Thyroid gland (tissue), 4 donors: ENCODE measurements at regions not wholly inside any gene's neighbourhood (a gene's known extent, or its start where the extent isn't known, plus 50 kb on each side); places are given as distances from the start of the nearest gene placed in this dataset.

ENCODE experiments used
- DNase-seq, 2 donors: peaks; one replicate each; pipeline ENCODE4 v3.0.0-alpha.2; 2019
- H3K27ac ChIP-seq, 3 donors: fragments of 200-600 bp; sonication (generic); 1 replicate in 2 of 3; 2 replicates in 1 of 3; pipeline ENCODE4 v1.5.1; 2016 to 2019; ENCODE audit warnings: mild to moderate bottlenecking in 1 of 3, moderate library complexity in 1 of 3
- H3K27me3 ChIP-seq: fragments of 200-600 bp; sonication (generic); one replicate; pipeline ENCODE4 v1.5.1; 2019
- H3K36me3 ChIP-seq, 2 donors: fragments of 200-600 bp; sonication (generic); one replicate each; pipeline ENCODE4 v1.5.1; 2016 to 2019
- H3K4me1 ChIP-seq, 2 donors: fragments of 200-600 bp; sonication (generic); one replicate each; pipeline ENCODE4 v1.5.1; 2017 to 2019
- H3K4me3 ChIP-seq, 3 donors: fragments of 200-600 bp; sonication (generic); replicated peaks in 1 of 3; 1 replicate in 2 of 3; 2 replicates in 1 of 3; pipeline ENCODE4 v1.5.1; 2016; ENCODE audit warnings: mild to moderate bottlenecking in 1 of 3
- H3K9me3 ChIP-seq: fragments of 200-600 bp; sonication (generic); one replicate; pipeline ENCODE4 v1.5.1; 2017
- POLR2A ChIP-seq, 2 donors: fragments of 450-650 bp; IDR thresholded peaks; one replicate each; pipeline ENCODE4 v1.6.1; 2017; ENCODE audit warnings: antibody characterized with exemption in 2 of 2, mild to moderate bottlenecking in 2 of 2, moderate library complexity in 1 of 2
- WGBS, 2 donors: methylation state at CpG; one replicate each; pipeline ENCODE4 v1.1.5; 2017; 5-methylcytosine and 5-hydroxymethylcytosine counted together
- intact Hi-C: fragments of 100-400 bp; cut with DNase I; formaldehyde crosslinking; loops from one replicate; pipeline ENCODE4 v1.15.1; 2023
- TF ChIP-seq, protein P1 (sequence below), 6 experiments: fragments of 200-600 bp in 3 of 6; fragments of 450-650 bp in 3 of 6; sonication (generic) in 3 of 6; IDR thresholded peaks; one replicate each; pipeline ENCODE4 v1.5.1; 2016 to 2019; ENCODE audit warnings: antibody characterized with exemption in 6 of 6, mild to moderate bottlenecking in 2 of 6, inconsistent platforms in 1 of 6, moderate library complexity in 1 of 6

DNA sequence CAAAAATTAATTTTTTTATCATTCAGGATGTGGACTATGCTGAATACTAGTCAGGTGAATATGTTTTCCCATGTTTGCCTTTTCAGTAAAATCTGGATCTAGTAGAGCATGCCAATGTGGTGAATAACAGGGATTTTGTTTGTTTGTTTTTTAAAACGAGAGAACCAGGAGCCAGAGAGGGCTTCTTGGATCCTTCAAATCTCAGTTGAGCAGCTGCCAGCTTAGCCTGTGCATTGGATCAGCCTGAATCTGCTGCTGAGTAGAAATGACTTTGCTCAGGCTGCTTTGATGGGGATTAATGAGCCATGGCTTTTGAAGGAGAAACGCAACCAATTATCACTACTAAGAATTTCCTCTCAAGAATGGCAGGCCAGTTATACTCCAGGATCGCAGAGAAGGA lies 493.8 kb downstream of the ARL4A start:
- peak; percentile 63 to 70 for DNase-seq
- intact Hi-C loops = no loop called here
- Histone ChIP-seq H3K36me3 (no peaks in the 10 kb centered on the region), H3K27ac (no peak overlapping the region), H3K4me1 (no peaks in the 10 kb centered on the region), H3K9me3 (no peaks in the 10 kb centered on the region), H3K4me3 (no peak overlapping the region), H3K27me3 (no peaks in the 10 kb centered on the region)
- TF ChIP-seq POLR2A (IDR thresholded peaks at IDR 0.05) = no peak
- TF ChIP-seq, protein P1, sequence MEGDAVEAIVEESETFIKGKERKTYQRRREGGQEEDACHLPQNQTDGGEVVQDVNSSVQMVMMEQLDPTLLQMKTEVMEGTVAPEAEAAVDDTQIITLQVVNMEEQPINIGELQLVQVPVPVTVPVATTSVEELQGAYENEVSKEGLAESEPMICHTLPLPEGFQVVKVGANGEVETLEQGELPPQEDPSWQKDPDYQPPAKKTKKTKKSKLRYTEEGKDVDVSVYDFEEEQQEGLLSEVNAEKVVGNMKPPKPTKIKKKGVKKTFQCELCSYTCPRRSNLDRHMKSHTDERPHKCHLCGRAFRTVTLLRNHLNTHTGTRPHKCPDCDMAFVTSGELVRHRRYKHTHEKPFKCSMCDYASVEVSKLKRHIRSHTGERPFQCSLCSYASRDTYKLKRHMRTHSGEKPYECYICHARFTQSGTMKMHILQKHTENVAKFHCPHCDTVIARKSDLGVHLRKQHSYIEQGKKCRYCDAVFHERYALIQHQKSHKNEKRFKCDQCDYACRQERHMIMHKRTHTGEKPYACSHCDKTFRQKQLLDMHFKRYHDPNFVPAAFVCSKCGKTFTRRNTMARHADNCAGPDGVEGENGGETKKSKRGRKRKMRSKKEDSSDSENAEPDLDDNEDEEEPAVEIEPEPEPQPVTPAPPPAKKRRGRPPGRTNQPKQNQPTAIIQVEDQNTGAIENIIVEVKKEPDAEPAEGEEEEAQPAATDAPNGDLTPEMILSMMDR (IDR thresholded peaks at IDR 0.05) = no peak
- WGBS, 2 donors = 9 to 28% methylated on average over 3 of the region's 3 CpGs

DNA sequence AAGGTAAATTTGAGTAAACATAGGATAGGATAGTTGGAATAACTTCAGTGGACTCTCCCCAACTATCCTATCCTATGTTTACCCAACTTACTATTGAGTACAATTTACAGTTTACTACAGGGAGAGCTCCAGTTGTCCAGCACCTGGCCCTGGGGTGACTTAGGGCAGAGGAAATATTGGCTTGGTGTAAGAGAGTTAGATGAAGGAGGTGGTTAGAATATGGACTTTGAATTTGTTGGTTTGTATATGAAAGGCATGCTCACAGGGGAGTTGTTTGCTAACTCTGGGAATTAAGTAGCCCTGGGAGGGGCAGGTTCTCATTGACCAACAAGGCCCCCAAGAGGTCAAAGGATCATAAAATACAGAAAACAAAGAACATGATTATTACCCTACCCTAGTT lies 497.7 kb downstream of the ARL4A start:
- TF ChIP-seq POLR2A (IDR thresholded peaks at IDR 0.05) = no peak
- TF ChIP-seq, protein P1 (IDR thresholded peaks at IDR 0.05) = no peak
- intact Hi-C loops = no loop called here
- H3K4me3 ChIP-seq = no peak overlapping the region
- no peaks in the 10 kb centered on the region for H3K9me3 ChIP-seq
- no peaks in the 10 kb centered on the region for H3K27me3 ChIP-seq
- DNase-seq = no peak
- H3K36me3 ChIP-seq = no peaks in the 10 kb centered on the region
- H3K27ac ChIP-seq = no peak overlapping the region
- no peaks in the 10 kb centered on the region for H3K4me1 ChIP-seq

DNA sequence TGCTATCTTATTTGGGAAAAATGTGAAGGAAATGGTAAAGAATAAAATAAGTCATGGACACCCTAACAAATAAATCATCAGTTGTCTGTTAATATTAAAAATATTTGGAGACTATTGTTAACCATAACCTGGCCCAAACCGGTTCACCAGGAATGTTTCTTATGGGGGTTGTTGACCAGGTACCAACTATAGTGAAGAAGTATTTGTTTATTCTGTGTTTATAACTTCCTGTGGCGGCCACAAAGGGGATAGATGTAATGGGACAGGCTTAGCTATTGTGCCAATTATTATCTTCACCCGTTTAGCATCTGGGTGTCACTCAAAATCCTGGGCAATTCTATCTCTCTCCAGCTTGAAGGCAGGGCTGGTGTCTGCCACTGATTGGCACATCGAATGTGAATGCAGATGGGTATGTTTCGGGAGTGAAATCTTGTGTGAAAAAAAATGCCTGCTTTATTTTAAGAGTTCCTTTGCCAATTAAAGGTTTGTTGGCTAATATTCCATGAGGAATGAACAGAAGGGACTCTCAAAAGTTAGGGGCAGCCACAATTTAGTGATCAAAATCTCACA lies 500.9 kb downstream of the ARL4A start:
- Histone ChIP-seq H3K9me3 (no peaks in the 10 kb centered on the region), H3K36me3 (no peaks in the 10 kb centered on the region), H3K27me3 (no peaks in the 10 kb centered on the region), H3K4me3 (no peak overlapping the region), H3K27ac (no peak overlapping the region), H3K4me1 (no peaks in the 10 kb centered on the region)
- no peak for DNase-seq
- WGBS, 2 donors = 85 to 88% methylated on average over 5 of the region's 5 CpGs
- TF ChIP-seq, protein P1 (IDR thresholded peaks at IDR 0.05) = no peak
- TF ChIP-seq POLR2A (IDR thresholded peaks at IDR 0.05) = no peak
- intact Hi-C loops = no loop called here

DNA sequence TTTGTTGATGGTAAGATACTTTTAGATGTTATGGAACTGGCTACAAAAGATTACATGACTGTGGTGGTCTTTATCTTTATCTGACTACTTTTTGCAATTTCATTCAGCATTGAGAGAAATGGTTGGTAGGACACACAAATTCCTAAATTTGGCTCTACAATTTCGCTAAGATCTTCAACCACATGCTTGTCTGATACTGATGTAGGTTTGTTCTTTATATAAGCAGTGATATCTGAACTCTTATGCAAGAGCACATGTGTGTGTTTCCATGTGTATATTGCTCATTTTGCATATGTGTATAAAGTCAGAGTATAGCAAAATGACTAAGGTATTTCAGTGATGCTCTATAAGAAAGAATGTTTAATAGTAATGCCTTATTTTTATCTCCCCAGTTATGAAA lies 501.5 kb downstream of the ARL4A start:
- intact Hi-C loops = no loop called here
- TF ChIP-seq POLR2A (IDR thresholded peaks at IDR 0.05) = no peak
- TF ChIP-seq, protein P1 (IDR thresholded peaks at IDR 0.05) = no peak
- H3K36me3 ChIP-seq = no peaks in the 10 kb centered on the region
- H3K27me3 ChIP-seq = no peaks in the 10 kb centered on the region
- no peaks in the 10 kb centered on the region for H3K4me1 ChIP-seq
- no peak overlapping the region for H3K4me3 ChIP-seq
- WGBS, 2 donors = 88 to 93% methylated on average over 1 of the region's 1 CpG
- H3K27ac ChIP-seq = no peak overlapping the region
- no peak for DNase-seq
- no peaks in the 10 kb centered on the region for H3K9me3 ChIP-seq

DNA sequence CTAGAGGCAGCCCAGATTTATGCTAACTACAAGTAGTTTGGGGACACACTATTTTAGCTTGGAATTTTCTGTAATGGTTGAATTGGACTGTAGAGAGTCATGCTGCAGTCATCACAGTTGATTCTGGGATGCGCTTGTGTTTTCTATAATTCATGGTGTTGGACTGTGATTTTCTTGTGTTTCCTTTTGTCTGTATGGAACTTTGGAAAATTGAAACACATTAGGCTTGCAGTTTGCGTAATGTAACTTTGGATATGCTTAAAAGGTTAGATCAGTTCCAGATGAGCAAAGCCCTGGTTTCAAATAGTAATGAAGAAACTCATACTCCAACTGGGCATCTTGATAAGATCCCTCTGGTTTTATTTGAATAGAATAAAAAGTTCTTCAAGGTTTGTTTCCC lies 502.2 kb downstream of the ARL4A start:
- no peak overlapping the region for H3K27ac ChIP-seq
- no peaks in the 10 kb centered on the region for H3K9me3 ChIP-seq
- no peak overlapping the region for H3K4me3 ChIP-seq
- 85 to 95% methylated on average over 2 of the region's 2 CpGs for WGBS, 2 donors
- no peak for DNase-seq
- intact Hi-C loops = no loop called here
- H3K4me1 ChIP-seq = no peaks in the 10 kb centered on the region
- TF ChIP-seq, protein P1 (IDR thresholded peaks at IDR 0.05) = no peak
- TF ChIP-seq POLR2A (IDR thresholded peaks at IDR 0.05) = no peak
- H3K27me3 ChIP-seq = no peaks in the 10 kb centered on the region
- H3K36me3 ChIP-seq = no peaks in the 10 kb centered on the region
